AG04450 (cell line): ENCODE measurements at regions not wholly inside any gene's neighbourhood (a gene's known extent, or its start where the extent isn't known, plus 50 kb on each side); places are given as distances from the start of the nearest gene placed in this dataset.

Source experiments
- CTCF ChIA-PET: fragments of 300-600, 350-600 bp; formaldehyde crosslinking; extraction: SDS; loops from one replicate; lab custom pipeline; 2022; ENCODE audit warnings: antibody characterized with exemption, inconsistent platforms; lab: Charles Lee
- POLR2A ChIA-PET: fragments of 350-600 bp; formaldehyde crosslinking; extraction: SDS; loops from one replicate; lab custom pipeline; 2021; ENCODE audit warnings: antibody characterized with exemption, inconsistent platforms; lab: Yijun Ruan, JAX
- DNase-seq: peaks from one replicate; pipeline ENCODE4 v3.0.0-alpha.2; 2011; ENCODE audit warnings: low read depth, low spot score
- H3K27ac ChIP-seq: one replicate; pipeline ENCODE4 v1.5.1; 2012; ENCODE audit warnings: low read depth, low read length, control low read depth
- H3K27me3 ChIP-seq: one replicate; pipeline ENCODE4 v1.6.0; 2012; ENCODE audit warnings: low read length; ENCODE audit not compliant: control insufficient read depth, insufficient read depth
- H3K4me3 ChIP-seq: 2 replicates; pipeline ENCODE4 v1.5.1; 2011; ENCODE audit warnings: mild to moderate bottlenecking, low read depth, low read length, control low read depth
- H3K9me3 ChIP-seq: 2 replicates; pipeline ENCODE4 v1.5.1; 2012; ENCODE audit warnings: low read length; ENCODE audit not compliant: control insufficient read depth, insufficient read depth
- TF ChIP-seq, protein P1 (sequence below): IDR thresholded peaks from 2 replicates; pipeline ENCODE4 v1.5.1; 2011; ENCODE audit warnings: low read depth, low read length, control low read depth, inconsistent platforms

DNA sequence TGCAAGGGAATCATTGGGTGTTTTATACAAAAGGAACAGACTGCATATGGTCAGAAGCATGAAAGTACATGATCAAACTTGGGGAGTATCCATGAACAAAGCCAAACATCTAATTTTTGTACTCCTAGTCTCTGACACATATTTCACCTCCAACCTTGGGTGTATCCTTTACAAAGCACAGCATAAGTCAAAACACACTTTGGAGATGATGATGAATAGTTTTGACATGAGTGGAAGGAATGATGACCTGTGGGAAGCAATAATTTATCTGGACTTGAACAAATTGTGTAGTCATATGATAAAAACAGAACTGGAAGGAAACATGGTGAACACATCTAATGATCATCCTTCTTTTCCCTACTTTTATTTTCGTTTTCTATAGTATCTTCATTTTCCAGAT lies 108.7 kb upstream of the PLS3 start:
- POLR2A ChIA-PET: no interaction called here
- Histone ChIP-seq H3K4me3 (no peak overlapping the region), H3K27me3 (no peaks in the 10 kb centered on the region), H3K27ac (no peak overlapping the region), H3K9me3 (no peaks in the 10 kb centered on the region)
- TF ChIP-seq, protein P1, sequence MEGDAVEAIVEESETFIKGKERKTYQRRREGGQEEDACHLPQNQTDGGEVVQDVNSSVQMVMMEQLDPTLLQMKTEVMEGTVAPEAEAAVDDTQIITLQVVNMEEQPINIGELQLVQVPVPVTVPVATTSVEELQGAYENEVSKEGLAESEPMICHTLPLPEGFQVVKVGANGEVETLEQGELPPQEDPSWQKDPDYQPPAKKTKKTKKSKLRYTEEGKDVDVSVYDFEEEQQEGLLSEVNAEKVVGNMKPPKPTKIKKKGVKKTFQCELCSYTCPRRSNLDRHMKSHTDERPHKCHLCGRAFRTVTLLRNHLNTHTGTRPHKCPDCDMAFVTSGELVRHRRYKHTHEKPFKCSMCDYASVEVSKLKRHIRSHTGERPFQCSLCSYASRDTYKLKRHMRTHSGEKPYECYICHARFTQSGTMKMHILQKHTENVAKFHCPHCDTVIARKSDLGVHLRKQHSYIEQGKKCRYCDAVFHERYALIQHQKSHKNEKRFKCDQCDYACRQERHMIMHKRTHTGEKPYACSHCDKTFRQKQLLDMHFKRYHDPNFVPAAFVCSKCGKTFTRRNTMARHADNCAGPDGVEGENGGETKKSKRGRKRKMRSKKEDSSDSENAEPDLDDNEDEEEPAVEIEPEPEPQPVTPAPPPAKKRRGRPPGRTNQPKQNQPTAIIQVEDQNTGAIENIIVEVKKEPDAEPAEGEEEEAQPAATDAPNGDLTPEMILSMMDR: no peak
- CTCF ChIA-PET: no interaction called here
- no peak for DNase-seq

DNA sequence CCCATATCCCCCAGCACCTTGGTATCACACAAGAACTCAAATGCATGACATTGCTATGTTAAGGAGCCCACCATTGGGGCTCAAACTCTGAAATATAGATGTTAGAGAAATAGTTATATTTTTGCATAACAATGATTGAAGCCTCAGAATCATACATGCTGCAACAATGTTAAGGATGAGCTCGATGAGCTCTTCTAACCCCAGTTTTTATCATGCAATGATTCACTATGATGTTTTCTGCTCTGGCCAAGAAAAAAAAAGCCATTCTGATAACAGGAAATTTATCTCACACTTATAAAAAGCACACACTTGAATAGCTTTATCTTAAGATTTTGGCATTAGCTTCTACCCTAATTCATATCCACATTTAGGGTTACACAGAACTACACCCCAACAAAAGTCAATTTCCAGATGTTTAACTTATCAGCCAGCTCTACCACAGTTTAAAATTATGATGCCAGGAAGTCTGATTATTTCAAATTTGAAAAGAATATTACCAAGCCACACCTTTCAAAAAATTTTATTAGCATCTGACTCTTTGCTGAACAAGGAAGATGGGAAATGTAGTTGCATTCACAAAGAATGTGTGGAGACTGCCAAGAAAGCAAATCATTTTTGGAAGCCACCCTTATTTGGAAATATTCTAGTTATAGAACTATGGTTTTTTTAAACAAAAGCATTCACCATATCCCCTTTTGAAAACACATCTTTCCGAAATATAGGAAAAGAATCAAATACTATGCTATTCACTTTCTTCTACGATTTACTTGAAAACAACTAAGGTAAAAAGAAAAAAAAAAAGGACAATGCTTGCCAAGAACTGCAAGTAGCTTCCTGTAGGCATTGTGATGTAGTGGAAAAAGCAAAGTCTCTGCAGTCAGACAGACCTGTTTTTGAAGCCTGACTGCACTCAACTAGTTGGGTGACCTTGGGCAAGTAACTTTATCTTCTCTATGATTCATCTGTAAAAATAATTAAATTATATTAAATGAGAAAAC lies 100.8 kb upstream of the PLS3 start:
- Histone ChIP-seq H3K27ac (no peak overlapping the region), H3K9me3 (no peaks in the 10 kb centered on the region), H3K4me3 (no peak overlapping the region), H3K27me3 (no peaks in the 10 kb centered on the region)
- no peak for DNase-seq
- TF ChIP-seq, protein P1: no peak
- POLR2A ChIA-PET: no interaction called here
- CTCF ChIA-PET: interaction anchor here (0.6 to 1.1 kb wide), 3 partner anchors 128 to 219 kb away, joined by 3 to 6 read pairs (median 4); no protein-coding TSS in a partner anchor

DNA sequence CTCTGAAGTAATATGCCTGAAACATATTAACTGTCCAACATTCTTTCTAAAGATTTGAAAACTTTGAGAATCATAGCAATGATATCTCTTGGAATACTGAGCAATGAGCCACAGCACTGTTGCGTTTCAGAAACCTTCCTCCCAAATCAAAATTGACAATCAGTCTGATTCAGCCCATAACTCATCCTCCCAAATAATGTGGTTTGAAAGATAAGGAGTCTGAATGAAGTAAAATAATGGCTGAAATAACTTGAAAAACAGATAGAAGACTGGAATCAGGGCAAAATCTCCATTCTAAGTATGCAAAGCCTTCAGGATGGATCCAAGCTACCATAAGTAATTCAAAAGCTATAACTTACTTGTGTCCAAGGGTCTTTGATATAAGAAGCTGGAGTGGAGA lies 98.6 kb upstream of the PLS3 start:
- CTCF ChIA-PET: interaction anchor here (1.0 kb wide), 1 partner anchor 99 kb away, joined by 4 read pairs; no protein-coding TSS in a partner anchor
- TF ChIP-seq, protein P1: no peak
- H3K27ac ChIP-seq: no peak overlapping the region
- H3K27me3 ChIP-seq: no peaks in the 10 kb centered on the region
- H3K4me3 ChIP-seq: no peak overlapping the region
- no peaks in the 10 kb centered on the region for H3K9me3 ChIP-seq
- DNase-seq: no peak
- POLR2A ChIA-PET: interaction anchor here (0.7 kb wide), 1 partner anchor 13 kb away, joined by 3 read pairs; no protein-coding TSS in a partner anchor

DNA sequence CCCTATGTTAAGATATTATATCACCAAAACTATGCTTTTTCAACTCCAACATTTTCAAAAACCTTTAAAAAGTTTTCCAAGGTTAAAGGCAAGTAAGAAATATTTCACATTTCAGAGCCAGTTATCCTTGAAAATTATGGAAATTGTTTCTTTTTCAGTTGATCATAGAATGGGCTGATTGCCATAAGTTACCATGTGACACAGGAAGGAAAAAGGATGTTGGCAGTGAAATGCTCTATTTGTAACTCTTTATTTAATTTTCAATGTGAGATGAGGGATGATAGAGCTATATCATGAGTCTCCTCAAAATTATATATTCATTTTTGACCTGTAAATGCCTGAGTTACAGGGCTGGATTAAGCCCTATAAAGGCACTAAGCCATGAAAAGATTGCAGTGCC lies 93.0 kb upstream of the PLS3 start:
- TF ChIP-seq, protein P1: no peak
- H3K27ac ChIP-seq: no peak overlapping the region
- no peak overlapping the region for H3K4me3 ChIP-seq
- no peak for DNase-seq
- H3K9me3 ChIP-seq: no peaks in the 10 kb centered on the region
- CTCF ChIA-PET: no interaction called here
- no peaks in the 10 kb centered on the region for H3K27me3 ChIP-seq
- POLR2A ChIA-PET: no interaction called here

DNA sequence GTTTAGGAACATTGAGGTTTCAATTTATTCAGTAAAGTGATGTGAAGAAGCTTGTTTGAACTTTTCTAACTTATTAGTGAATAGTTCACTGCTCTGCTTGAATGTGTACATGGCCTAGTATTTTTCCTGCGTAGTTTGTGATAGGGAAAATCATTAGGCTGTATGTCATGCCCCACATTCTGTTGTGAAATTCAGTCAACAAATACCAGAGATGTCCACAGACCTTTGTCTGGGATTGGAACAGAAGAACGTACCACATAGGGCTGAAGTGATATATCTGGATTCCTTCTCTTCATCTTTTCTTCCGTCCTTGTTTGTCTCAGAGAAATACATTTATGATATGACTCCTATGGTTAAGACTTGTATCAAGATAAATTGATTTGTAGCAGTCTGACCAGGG lies 88.8 kb upstream of the PLS3 start:
- no peaks in the 10 kb centered on the region for H3K9me3 ChIP-seq
- ChIA-PET POLR2A (no interaction called here), CTCF (no interaction called here)
- no peak overlapping the region for H3K27ac ChIP-seq
- H3K27me3 ChIP-seq: no peaks in the 10 kb centered on the region
- TF ChIP-seq, protein P1: no peak
- DNase-seq: no peak
- H3K4me3 ChIP-seq: no peak overlapping the region
